Activated CD4-positive, alpha-beta T cell treated with anti-CD3 and anti-CD28 coated beads, Interleukin-10, Interleukin-2, amounts not matched to agents 100 ng/mL and 50 ng/mL, durations not matched to agents 16 hours and 8 hours (primary cell): ENCODE measurements at regions not wholly inside any gene's neighbourhood (a gene's known extent, or its start where the extent isn't known, plus 50 kb on each side); places are given as distances from the start of the nearest gene placed in this dataset.

Experiments used
- DNase-seq: peaks from one replicate; pipeline ENCODE4 v3.0.0-alpha.2; 2020

DNA sequence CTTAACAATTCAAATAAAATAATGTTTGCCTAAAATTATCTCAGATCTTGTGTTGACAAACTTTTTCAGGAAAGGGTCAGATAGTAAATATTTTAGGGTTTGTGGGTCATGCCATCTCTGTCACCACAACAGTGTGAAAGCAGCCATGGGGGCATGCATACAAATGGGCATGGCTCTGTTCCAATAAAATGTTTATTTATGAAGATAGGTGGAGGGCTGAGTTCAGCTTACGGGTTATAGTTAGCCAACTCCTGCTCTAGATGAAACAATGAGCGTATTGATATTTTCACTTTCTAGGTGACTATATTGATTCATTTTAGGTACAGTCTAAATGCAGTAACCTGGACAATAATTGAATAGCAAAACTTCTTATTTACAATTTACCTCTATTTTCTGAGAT, 533.8 kb upstream of the CLINT1 start:
- no peak for DNase-seq

DNA sequence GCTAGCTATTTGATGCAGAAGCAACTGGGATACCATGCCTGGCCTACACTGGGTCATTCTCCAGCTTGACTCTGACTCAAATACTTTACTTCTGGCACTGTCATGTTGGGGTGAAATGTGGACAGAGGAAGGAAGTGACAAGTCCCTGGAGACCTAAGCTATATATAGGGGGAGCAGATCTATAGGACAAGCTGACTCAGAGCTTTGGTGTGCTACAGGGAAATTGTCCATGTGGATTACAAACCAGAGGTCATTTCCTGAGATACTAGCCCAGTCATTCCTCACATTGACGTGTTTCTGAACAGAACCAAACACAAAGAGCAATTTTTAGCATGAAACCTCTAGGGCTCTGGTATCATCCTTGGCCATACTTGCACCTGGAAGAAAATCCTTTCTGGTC, 531.6 kb upstream of the CLINT1 start:
- no peak for DNase-seq

DNA sequence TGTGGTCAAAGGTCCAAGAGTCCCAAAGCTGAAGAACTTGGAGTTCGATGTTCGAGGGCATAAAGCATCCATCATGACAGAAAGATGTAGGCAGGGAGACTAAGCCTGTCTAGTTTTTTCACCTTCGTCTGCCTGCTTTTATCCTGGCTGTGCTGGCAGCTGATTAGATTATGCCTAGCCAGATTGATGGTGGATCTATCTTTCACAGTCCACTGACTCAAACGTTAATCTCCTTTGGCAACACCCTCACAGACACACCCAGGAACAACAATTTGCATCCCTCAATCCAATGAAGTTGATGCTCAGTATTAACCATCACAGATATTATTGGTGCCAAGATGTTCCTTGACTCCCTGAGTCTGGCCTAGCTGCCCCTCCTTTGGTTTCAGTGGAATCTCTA, 530.8 kb upstream of the CLINT1 start:
- no peak for DNase-seq

DNA sequence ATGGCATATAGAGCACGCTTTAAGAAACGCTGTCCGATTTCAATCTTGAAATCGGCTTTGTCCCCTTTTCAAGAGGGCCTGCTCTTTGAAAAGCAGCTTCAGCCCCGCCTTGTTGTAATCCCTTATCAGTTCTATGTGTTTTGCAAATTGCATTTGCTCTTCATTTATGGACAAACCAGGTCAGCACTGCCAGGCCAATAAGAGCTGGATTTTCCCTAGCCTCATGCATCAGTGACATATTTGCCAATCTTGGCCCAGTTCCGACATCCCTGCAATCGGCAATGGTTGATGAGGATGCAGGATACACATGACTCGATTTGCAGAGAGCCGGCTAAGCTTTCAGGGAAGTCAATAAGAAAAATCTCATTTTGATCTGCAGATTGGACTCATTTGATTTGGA, 529.1 kb upstream of the CLINT1 start:
- no peak for DNase-seq

DNA sequence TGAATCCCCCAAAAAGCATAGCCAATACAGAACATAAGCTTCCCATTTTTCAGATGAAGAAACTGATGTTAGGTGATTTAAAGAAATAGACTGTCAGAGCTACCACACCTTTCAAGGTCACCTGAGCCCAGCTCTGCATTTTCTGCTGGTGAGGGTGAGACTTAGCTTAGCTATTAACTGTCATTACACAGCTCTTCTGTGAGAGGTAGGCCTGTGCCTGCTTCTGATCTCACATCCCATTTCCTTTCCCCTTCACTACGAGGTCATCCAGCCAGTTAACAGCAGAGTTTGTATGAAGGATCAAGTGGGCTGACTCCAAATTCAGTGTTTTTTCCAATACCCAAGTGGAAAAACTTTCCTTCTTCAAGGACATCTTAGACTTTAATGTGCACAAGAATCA, 528.6 kb upstream of the CLINT1 start:
- no peak for DNase-seq

DNA sequence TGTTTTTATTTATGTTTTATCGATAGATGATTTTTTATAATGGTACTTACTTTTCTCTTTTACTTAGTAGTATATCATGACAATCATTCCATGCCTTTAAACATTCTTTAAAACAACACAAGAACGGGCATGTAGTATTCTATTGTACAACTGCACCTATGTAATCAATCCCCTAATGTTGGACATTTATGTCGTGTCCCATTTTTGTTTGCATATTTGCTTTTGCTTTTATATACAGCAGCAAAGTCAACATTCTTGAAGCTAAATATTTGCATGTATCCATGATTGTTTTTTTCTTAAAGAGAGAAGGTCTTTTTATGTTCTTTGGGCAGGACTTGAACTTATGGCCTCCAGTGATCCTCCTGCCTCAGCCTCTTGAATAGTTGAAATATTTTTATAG, 527.0 kb upstream of the CLINT1 start:
- DNase-seq, result no peak

DNA sequence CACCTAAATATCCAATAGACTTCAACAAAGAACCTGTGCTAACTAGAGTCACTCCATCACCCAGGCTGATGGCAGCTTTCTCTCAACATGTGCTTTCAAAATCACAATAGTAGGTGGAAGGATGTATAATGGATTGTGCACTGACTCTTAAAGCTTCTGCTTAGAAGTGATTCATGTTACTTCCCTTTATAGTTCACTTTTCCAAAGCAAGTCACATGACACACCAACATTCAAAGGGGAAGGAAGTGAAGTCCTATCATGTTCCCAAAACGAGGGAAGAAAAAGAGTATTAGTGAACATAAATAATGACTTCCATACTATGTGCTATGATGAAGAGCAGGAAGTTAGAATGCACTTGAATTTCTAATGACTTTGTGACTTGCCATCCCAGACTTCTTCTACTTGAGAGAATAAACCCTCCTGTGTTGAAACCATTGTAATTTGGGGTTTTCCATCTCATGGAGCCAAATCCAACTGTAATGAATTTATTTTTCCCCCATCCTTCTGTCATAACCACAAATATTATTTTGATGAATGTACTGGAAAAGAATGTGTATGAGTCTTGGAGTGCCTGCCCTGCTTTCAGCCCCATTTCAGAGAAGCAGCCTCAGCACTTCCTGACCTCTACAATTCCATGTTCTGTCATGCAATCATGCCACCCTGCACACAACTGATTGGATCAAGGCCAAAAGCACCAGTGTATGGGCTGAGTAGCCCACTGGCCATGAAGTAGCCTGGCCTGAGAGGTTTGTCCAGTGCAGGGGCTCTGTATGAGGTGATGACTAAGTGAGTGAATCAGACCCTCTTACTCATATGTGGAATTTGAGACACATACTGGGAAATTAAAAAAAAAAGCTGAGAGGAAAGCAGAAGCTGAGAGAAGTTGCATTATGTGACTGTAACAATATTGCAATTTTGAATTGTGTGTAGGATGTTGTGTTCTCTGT, 525.9 kb upstream of the CLINT1 start:
- DNase-seq, result peak; percentile 22

DNA sequence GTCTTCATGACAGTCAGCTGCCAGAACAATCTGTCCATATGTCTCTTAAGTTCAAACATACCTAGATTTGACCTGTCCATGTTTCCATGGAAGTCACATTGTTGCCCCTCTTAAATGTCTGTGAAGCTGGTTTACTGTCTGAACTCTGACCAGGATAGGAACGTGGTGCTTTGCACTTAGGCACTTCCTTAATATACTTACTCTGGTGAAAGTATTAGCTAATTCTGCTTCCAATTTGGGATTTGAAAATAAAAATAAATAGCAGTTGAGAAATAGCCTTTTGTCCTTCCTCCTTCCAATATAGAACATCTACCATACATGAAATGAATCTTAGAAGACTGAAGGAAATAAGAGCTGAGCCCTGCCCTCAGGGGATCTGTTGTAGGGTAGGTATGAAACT, 524.5 kb upstream of the CLINT1 start:
- no peak for DNase-seq

DNA sequence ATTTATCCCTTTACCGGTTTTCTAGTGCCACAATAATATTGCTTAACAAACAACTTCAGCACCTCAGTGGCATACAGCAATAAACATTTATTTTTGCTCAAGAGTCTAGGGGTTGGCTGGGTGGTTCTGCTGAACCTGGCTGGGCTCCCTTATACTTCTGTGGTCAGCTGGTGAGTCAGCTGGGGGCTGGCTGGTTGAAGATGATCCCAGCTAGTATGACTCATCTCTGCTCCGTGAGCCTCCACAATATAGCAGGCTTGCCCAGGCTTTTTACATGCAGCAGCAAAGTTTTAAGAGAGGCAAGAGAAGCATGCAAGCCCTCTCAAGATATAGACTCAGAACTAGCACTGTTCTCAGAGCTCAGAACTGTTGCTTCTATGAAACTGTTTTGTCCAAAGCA, 523.5 kb upstream of the CLINT1 start:
- DNase-seq, result peak; percentile 77

DNA sequence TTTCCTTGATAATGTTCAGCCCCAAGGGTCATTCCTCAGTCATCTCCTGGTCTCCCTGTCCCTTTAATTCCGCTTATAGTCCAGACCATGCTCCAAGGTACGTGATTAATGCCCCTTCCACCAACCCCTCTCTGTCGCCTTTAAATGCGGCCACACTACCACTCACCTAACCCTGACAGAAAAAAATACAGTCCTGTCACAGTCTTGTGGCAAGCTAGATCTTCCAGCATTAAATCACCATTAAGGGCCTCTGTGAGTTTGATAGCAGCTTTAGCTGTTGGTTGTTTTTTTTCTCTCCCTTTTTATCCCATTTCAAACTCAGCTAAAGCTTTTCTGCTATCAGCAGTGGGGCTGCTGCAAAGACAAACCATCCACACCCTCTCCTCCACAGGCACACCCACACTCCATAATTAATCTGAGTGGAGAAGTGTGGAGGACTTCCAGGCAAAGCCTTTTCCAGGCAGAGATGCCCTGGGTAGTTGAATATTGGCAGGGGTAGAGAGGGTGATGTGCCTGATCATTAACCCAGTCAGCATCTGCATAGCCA, 522.7 kb upstream of the CLINT1 start:
- no peak for DNase-seq

DNA sequence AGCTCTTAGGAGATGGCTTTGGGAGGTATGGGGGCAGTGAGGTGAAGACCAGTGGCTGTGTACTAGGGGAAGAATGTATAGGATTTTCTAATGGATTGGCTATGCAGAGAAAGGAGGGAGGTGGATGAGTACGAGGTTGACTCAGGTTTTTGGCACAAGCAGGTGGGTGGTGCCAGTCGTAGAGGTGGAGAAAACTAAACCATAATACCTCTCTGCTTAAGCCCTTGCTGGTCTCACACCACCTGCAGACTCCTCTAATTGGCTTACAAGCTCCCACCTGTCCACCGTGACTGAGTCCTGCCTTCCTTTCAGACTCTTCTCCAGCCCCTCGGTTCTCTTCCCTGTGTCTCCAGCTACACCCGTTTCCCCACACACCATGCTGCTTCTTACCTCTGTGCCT, 521.7 kb upstream of the CLINT1 start:
- no peak for DNase-seq

DNA sequence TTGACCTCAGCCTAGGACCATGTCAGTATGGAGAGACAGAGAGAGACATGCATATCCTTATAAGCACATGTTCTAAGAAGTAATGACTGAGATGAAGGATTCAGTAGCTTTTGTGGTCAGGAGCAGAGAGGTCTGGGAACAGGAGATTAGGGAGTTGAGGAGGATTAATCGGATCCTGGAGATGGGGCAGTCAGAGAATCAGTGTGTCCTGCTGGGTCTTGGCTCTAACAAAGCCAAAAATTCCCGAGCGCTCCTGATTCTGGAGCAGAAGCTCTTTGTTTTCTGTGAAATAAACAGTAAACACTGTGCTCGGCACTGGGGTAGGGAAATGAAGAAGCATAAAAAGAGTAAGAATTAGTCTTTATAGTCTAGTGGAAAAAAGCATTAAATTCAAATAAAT, 520.0 kb upstream of the CLINT1 start:
- no peak for DNase-seq

DNA sequence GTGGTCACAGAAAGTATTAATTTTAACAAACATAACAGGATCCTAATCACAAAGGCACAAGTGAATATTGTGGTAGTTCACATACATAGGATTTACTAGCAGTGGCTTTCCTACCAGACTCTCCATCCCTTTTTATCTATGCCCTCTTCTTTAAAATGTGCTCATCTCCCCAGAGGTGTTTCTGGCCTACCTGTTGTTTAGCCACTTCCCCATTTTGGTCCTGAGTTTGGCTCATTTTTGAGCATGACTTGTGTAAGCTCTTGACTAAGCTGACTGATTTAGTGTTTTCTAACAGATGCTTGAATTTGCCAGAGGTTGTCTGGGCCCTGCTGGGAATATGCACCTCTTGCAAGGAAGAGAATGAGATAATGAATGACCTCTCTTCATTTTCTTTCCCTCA, 517.7 kb upstream of the CLINT1 start:
- DNase-seq, result no peak

DNA sequence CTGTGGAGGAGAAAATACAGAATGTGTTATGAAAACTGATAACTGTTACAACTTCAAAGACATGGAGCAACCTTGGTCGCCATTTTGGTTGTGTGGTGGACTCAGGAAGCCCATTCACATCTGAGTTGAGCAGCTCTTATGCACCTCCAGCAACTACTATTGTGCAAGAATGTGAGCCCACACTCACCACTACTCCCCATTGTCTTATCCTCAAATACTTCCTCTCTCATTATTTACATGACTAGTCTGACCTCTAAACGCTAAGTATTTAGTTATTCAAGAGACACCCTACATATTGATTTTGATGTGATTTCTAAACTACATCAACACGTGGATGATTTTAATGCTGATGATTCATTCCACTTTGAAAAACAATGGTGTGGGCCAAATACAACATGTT, 516.6 kb upstream of the CLINT1 start:
- DNase-seq, result no peak

DNA sequence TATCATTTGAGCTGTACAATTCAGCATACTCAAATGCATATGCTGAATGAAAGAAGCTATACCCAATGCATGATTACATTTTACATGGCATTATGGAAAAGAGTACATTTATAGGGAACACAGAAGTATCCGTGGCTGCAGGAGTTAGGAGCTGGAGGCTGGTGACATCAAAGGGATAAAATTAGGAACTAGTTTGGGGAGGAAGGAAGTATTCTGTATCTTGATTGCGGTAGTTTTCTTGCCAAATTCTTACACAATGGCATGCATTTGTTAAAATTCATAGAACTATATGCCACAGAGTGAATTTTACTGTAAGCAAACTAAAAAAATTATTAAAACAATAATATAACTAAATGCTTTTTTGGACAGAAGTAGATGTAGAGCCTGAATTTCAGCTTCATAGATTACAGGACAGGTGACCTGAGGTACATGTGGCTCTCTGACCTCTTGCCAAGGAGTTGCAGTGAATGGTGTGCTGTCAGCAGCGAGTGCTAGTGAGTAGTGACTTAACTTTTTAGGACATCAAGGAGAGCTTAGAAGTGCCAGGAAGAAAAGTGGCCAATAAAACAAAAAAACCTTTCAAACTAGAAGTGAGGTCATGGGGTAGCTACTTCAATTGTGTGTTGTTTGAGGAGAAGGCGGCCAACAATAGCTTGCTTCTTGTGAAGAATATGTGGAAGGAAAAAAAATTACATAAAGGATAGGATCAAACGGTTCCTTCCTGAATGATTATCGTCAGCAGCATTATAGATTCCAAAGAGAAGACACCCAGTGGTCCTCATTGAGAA, 514.9 kb upstream of the CLINT1 start:
- DNase-seq, result no peak

DNA sequence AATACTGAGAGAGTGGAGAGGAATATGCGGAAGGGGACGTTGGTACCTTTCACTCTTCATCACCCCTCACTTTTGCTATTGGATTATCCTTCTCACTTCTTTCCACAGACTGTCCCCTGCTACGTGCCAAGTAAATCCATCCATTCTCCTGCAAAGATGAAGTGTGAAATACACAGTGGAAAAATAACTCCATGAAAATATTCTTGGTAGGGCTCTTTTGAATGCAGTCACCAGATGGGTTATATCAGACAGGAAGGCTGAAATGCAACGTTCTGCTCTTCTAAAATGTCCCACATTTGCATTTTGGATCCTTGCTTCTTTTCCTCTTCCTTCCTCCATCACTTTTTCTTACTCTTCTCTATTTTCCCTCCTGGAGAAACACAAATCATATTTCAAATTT, 510.3 kb upstream of the CLINT1 start:
- DNase-seq, result no peak

DNA sequence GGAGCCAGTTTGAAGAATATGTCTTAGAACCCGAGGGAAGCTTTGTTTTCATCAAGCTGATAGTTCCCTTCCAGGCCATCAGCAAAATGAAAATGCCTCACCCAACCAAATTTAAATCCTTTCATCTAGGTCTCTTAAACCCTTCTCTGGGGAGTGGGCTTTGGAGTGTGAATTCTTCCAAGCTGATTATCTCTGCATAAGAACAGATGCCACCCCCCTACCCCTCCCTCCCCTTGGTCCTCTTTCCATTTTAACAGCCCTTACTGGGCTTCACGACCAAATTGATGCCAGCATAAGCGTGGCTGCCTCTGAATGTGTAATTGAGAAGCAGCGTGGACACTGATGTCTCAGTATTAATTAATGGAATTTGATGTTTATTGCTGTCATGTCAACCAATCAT, 509.7 kb upstream of the CLINT1 start:
- no peak for DNase-seq

DNA sequence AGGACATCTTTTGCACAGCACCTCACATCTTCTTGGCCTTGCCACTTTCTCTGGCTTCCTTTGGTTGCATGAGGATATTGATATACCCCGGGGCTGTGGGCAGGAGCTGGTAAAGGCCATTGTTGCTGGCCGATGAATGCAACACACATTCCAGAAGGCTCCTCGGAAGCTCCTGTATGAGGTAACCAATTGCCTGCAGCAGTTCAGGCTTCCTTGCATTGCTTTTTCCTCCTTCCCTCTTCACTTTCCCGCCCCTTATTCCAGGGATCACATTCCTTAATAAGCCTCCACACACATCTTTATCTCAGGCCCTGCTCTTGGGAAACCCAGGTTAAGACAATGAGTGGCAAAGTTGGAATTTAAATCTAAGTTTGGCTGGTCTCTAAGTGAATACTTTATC, 505.4 kb upstream of the CLINT1 start:
- DNase-seq, result no peak

DNA sequence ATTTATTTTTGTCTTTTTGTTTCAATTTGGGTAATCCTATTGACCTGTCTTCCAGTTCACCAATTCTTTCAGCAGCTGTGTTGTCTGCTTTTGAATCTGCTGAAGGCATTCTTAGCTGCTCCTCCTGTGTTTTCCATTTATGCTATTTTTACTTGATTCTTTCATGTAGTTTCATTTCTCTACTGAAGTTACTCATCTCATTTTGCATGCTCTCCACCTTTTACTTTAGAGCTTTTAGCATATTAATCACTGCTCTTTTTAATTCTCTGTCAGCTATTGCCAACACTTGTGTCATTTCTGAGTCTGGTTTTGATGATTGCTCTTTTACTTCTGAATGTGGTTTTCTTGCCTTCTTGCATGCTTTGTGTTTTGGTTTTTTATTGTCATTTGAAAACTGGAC, 496.0 kb upstream of the CLINT1 start:
- DNase-seq, result peak; percentile 57

DNA sequence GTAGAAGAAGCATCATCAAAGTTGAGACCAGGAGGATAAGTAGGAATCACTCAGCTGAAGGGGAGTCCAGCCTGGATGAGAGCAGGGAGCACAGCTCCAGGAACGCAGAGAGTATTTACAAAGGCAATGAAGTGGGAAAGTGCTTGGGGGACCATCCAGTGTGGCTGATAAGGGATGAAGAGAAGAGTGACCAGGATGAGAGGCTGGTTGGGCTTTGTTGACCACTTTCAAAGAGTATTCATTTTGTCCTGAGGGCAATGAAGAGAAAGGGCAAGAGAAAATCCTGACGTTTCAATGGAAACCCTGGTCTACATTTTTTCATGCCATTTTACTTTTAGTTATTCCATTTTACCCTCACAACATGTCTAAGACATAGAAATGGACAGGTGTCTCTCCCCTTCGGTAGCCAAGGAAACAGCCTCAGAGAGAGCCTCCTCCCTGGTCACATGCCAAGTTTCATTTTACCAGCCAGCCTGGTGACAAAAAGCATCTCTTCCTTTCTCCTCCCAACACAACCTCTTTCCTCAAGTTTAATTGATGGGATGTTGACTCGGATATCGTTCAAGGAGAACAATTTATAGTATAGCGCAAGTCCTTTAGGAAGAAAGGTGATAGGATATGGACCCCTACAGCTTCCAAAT, 492.7 kb upstream of the CLINT1 start:
- DNase-seq, result no peak

DNA sequence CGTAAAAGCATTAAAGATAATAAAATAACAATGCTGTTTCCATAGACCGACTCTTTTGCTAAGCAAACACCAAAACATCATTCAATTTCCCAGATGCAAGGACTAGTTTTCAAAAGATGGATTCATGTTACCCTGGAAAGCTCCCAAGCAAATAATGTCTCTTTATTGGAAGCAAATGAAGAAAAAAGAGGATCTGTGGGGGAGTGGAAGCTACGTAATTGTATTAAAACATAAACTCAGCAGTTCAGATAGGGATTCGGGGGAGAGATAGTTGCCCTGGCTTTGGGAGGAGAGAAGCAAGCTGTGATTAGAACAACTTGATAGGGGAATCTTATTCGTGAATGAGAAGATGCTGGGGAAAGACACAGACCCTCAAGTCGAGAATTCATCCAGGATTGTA, 491.0 kb upstream of the CLINT1 start:
- DNase-seq, result no peak

DNA sequence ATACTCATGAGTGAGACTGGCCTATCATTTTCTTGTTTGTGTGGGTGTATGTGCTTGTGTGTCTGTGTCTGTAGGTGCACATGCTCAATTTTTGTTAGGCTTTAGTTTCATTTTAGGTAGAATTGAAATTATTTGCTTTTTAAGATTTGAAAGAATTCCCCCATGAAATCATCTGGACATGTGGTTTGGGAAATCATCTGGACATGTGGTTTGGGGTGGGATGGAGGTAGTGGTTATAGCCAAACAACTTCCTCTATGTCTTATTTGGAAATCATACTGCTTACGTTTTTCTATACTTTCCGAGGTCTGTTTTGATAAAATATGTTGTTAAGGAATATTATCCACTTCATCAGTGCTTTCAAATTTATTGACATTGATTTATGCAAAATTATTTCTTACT, 485.4 kb upstream of the CLINT1 start:
- DNase-seq, result no peak

DNA sequence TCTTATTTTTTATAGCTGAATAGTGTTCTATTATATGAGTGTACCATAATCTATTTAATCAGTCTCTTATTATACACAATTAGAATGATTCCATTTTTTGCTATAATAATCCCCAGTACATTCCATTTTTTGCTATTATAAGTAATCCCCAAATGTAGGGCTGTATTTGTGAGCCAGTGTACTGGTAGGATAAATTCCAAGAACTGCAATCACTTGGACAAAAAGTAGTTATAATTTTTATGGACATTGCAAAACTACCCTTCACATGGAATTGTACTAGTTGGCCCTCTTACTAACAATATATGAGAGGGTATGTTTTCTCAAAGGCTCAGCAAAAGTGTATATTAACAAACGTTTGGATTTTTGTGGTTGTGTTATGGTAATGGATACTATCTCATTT, 481.7 kb upstream of the CLINT1 start:
- no peak for DNase-seq

DNA sequence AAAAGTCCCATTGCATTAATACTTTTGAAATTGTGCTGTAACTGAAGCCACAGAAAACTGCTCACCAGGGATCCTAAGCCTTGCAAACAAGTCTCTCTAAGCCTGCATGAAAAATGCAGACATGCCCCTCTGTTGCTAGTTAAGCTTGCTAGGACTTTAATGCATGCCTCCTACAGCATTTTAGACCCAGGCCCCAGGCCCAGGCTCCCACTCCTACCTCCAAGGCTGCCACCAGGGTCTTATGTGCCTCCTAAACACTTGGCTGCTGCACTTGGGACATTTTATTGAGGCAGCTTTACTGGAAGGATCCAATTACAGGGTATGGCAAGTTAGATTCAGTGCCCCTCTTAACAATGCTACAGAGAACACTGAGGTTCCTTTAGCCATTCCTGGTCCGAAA, 467.3 kb upstream of the CLINT1 start:
- DNase-seq, result no peak
